ENCODE measurements at regions not wholly inside any gene's neighbourhood (a gene's known extent, or its start where the extent isn't known, plus 50 kb on each side); places are given as distances from the start of the nearest gene placed in this dataset.

DNA sequence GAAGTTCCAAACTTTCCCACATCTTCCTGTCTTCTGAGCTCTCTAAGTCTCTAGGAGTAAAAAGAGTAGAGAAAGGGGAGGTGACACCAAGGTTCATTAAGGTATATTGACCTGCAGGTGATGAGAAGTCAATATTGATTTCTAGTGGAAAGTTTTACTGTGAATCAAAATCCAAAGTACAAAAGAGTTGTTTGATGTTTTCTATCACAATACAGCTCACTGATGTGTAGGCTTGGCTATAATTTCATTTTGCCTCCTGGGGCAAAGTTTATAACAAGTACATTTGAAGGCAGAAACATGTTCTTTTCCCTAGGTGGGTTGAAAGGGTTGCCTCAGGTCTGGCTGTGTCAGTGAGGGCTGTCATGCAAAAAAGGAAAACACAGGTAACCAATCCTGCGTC lies 65.2 kb upstream of the LRPPRC start:
- TF ChIP-seq EZH2 (IDR thresholded peaks at IDR 0.05; ENCODE audit: borderline replicate concordance, low read depth, low read length, severe bottlenecking) (no peak), POLR2A (IDR thresholded peaks at IDR 0.05; ENCODE audit: low read depth, low read length) (no peak)
